ENCODE measurements at regions not wholly inside any gene's neighbourhood (a gene's known extent, or its start where the extent isn't known, plus 50 kb on each side); places are given as distances from the start of the nearest gene placed in this dataset.

- TF ChIP-seq EZH2 (optimal IDR thresholded peaks at IDR 0.05; ENCODE audit: low read depth, low read length) = no peak
- no peak for TF ChIP-seq CTCF (IDR thresholded peaks at IDR 0.05; ENCODE audit: low read length)
- no peak for TF ChIP-seq EZH2phosphoT487 (IDR thresholded peaks at IDR 0.05; ENCODE audit: low read length)
Measured at GRCh38 chrX:150052226-150052625, 113.9 kb upstream of the EOLA2 start.

Measured in MM.1S (cell line).